H1 (cell line): ENCODE measurements at regions not wholly inside any gene's neighbourhood (a gene's known extent, or its start where the extent isn't known, plus 50 kb on each side); places are given as distances from the start of the nearest gene placed in this dataset.

Experiments
- CTCF ChIA-PET: fragments of 300-600 bp; sonication (Branson Sonifier 250); formaldehyde crosslinking; loops from one replicate; lab custom pipeline; 2021; ENCODE audit not compliant: partially characterized antibody; lab: Charles Lee
- POLR2A ChIA-PET: fragments of 300-600 bp; sonication (Branson Sonifier 250); formaldehyde crosslinking; loops from one replicate; lab custom pipeline; 2021; ENCODE audit warnings: inconsistent platforms; ENCODE audit not compliant: partially characterized antibody; lab: Charles Lee
- DNase-seq, 2 experiments: peaks; one replicate each; pipeline versions ENCODE4 v3.0.0 to v3.0.0-alpha.2; 2010 to 2022; ENCODE audit warnings: low spot score in 2 of 2, low read depth in 1 of 2, mixed read lengths in 1 of 2
- FAIRE-seq: peaks from 2 replicates; lab custom pipeline; 2011; peaks lifted over from hg19 to GRCh38; lab: Jason Lieb, UNC
- H2AFZ ChIP-seq: 2 replicates; pipeline ENCODE4 v1.8.1; 2012; ENCODE audit warnings: low read length, inconsistent platforms
- H2AK5ac ChIP-seq: 2 replicates; pipeline ENCODE4 v1.6.1; 2013; ENCODE audit warnings: low read depth, low read length
- H2BK120ac ChIP-seq: replicated peaks from 2 replicates; pipeline ENCODE3; 2013; ENCODE audit warnings: low read depth, low read length, inconsistent platforms
- H2BK12ac ChIP-seq: 2 replicates; pipeline ENCODE4 v1.6.1; 2013; ENCODE audit warnings: low read depth, low read length
- H2BK15ac ChIP-seq: 2 replicates; pipeline ENCODE4 v1.6.1; 2013; ENCODE audit warnings: low read length
- H2BK20ac ChIP-seq: 2 replicates; pipeline ENCODE4 v1.6.1; 2013; ENCODE audit warnings: low read length
- H2BK5ac ChIP-seq: 2 replicates; pipeline ENCODE4 v1.6.1; 2013; ENCODE audit warnings: low read depth, low read length
- H3K14ac ChIP-seq: 2 replicates; pipeline ENCODE4 v1.6.1; 2013; ENCODE audit warnings: inconsistent platforms; ENCODE audit not compliant: insufficient read length
- H3K18ac ChIP-seq: 2 replicates; pipeline ENCODE4 v1.6.1; 2013; ENCODE audit warnings: low read length; ENCODE audit errors: extremely low read depth
- H3K23ac ChIP-seq: 2 replicates; pipeline ENCODE4 v1.6.1; 2013; ENCODE audit warnings: inconsistent platforms; ENCODE audit not compliant: insufficient read length
- H3K23me2 ChIP-seq: 2 replicates; pipeline ENCODE4 v1.6.1; 2013; ENCODE audit warnings: low read depth, low read length
- H3K27ac ChIP-seq: 2 replicates; pipeline ENCODE4 v1.6.1; 2011; ENCODE audit warnings: low read depth, low read length, inconsistent platforms
- H3K27me3 ChIP-seq, 4 experiments: replicated peaks in 1 of 4; 1 replicate in 1 of 4; 2 replicates in 3 of 4; pipeline versions ENCODE4 v1.6.1 to v1.8.1; 2011 to 2013; ENCODE audit warnings: low read length in 3 of 4, mild to moderate bottlenecking in 3 of 4, inconsistent platforms in 2 of 4, mixed read lengths in 2 of 4, moderate library complexity in 1 of 4; ENCODE audit not compliant: control insufficient read depth in 3 of 4, insufficient read depth in 3 of 4; ENCODE audit errors: extremely low read depth in 1 of 4
- H3K36me3 ChIP-seq, 4 experiments: 2 replicates each; pipeline versions ENCODE4 v1.6.1 to v1.8.1; 2011 to 2013; ENCODE audit warnings: mild to moderate bottlenecking in 4 of 4, low read length in 3 of 4, moderate library complexity in 2 of 4, control low read depth in 1 of 4, inconsistent platforms in 1 of 4; ENCODE audit not compliant: insufficient read depth in 4 of 4, control insufficient read depth in 2 of 4
- H3K4ac ChIP-seq: replicated peaks from 2 replicates; pipeline ENCODE3; 2013; ENCODE audit warnings: low read length, low read depth, mixed read lengths, inconsistent platforms; ENCODE audit not compliant: insufficient read length
- H3K4me1 ChIP-seq, 4 experiments: replicated peaks in 1 of 4; 1 replicate in 1 of 4; 2 replicates in 3 of 4; pipeline versions ENCODE4 v1.6.1 to v1.8.1; 2011 to 2013; ENCODE audit warnings: low read length in 3 of 4, inconsistent platforms in 2 of 4, mixed read lengths in 1 of 4; ENCODE audit not compliant: insufficient read depth in 4 of 4, control insufficient read depth in 3 of 4
- H3K4me2 ChIP-seq, 2 experiments: 2 replicates each; pipeline versions ENCODE4 v1.6.1 to v1.8.1; 2011 to 2013; ENCODE audit warnings: low read depth in 2 of 2, low read length in 2 of 2, control low read depth in 1 of 2, inconsistent platforms in 1 of 2, mild to moderate bottlenecking in 1 of 2; ENCODE audit not compliant: insufficient read depth in 1 of 2
- H3K4me3 ChIP-seq, 4 experiments: fragments of 200-600, 300-600 bp in 1 of 4; sonication (generic), shearing (Covaris generic), sonication (Bioruptor Twin) in 1 of 4; 2 replicates each; pipeline versions ENCODE4 v1.5.1 to v1.8.1; 2011 to 2016; ENCODE audit warnings: low read length in 4 of 4, low read depth in 3 of 4, control low read depth in 2 of 4, inconsistent platforms in 2 of 4, mild to moderate bottlenecking in 2 of 4, mixed read lengths in 1 of 4, moderate library complexity in 1 of 4; ENCODE audit not compliant: insufficient read depth in 2 of 4; ENCODE audit errors: extremely low read depth in 1 of 4
- H3K56ac ChIP-seq: replicated peaks from 2 replicates; pipeline ENCODE3; 2013; ENCODE audit warnings: low read depth, mild to moderate bottlenecking, mixed read lengths, low read length, inconsistent platforms; ENCODE audit not compliant: insufficient read length
- H3K79me1 ChIP-seq: 2 replicates; pipeline ENCODE4 v1.6.1; 2013; ENCODE audit warnings: low read depth, low read length, control low read depth
- H3K79me2 ChIP-seq, 2 experiments: 2 replicates each; pipeline versions ENCODE4 v1.6.1 to v1.8.1; 2012 to 2013; ENCODE audit warnings: low read length in 2 of 2, mild to moderate bottlenecking in 2 of 2, inconsistent platforms in 1 of 2; ENCODE audit not compliant: insufficient read depth in 2 of 2, control insufficient read depth in 1 of 2
- H3K9ac ChIP-seq, 4 experiments: replicated peaks in 1 of 4; 1 replicate in 1 of 4; 2 replicates in 3 of 4; pipeline versions ENCODE4 v1.6.1 to v1.8.1; 2011 to 2013; ENCODE audit warnings: low read depth in 3 of 4, low read length in 3 of 4, control low read depth in 2 of 4, mild to moderate bottlenecking in 2 of 4, moderate library complexity in 2 of 4, inconsistent platforms in 1 of 4; ENCODE audit errors: extremely low read depth in 1 of 4
- H3K9me3 ChIP-seq, 2 experiments: 2 replicates each; pipeline versions ENCODE4 v1.6.1 to v1.8.1; 2012 to 2013; ENCODE audit warnings: mild to moderate bottlenecking in 2 of 2, moderate library complexity in 2 of 2, control low read depth in 1 of 2, inconsistent platforms in 1 of 2, low read depth in 1 of 2, low read length in 1 of 2, mixed read lengths in 1 of 2; ENCODE audit not compliant: insufficient read depth in 2 of 2
- H4K20me1 ChIP-seq, 2 experiments: replicated peaks in 1 of 2; 2 replicates each; pipeline versions ENCODE3 to v1.8.1; 2011 to 2013; ENCODE audit warnings: inconsistent platforms in 2 of 2, low read length in 2 of 2, mild to moderate bottlenecking in 1 of 2; ENCODE audit not compliant: insufficient read depth in 2 of 2, control insufficient read depth in 1 of 2
- H4K5ac ChIP-seq: 2 replicates; pipeline ENCODE4 v1.6.1; 2013; ENCODE audit warnings: low read length, low read depth, mixed read lengths, inconsistent platforms; ENCODE audit not compliant: insufficient read length
- H4K8ac ChIP-seq: 2 replicates; pipeline ENCODE4 v1.8.0; 2013; ENCODE audit warnings: mild to moderate bottlenecking, moderate library complexity, low read length, inconsistent platforms; ENCODE audit not compliant: insufficient read depth; ENCODE audit errors: extremely low read depth
- H4K91ac ChIP-seq: replicated peaks from 2 replicates; pipeline ENCODE3; 2013; ENCODE audit warnings: low read length, mixed read lengths, inconsistent platforms; ENCODE audit not compliant: insufficient read length
- ATF2 ChIP-seq: IDR thresholded peaks from 2 replicates; pipeline ENCODE4 v1.6.1; 2012; ENCODE audit warnings: low read length, inconsistent platforms
- KDM5A ChIP-seq: fragments of 200-600 bp; IDR thresholded peaks from 2 replicates; pipeline ENCODE4 v1.7.1; 2012; ENCODE audit warnings: mild to moderate bottlenecking, low read length, inconsistent platforms, mixed read lengths
- NRF1 ChIP-seq: IDR thresholded peaks from 2 replicates; pipeline ENCODE4 v1.6.1; 2011; ENCODE audit warnings: mild to moderate bottlenecking, low read depth, low read length, improper control_type of control experiment
- TBP ChIP-seq: IDR thresholded peaks from 2 replicates; pipeline ENCODE4 v1.6.1; 2011; ENCODE audit warnings: low read depth, low read length, improper control_type of control experiment
- TCF12 ChIP-seq: IDR thresholded peaks from 2 replicates; pipeline ENCODE4 v1.6.1; 2011; ENCODE audit warnings: low read depth, mild to moderate bottlenecking, low read length
- WGBS, 2 experiments: shearing (Covaris generic) in 1 of 2; methylation state at CpG; one replicate each; pipeline versions ENCODE4 v1.1.6 to v1.1.7; 2013 to 2015; ENCODE audit warnings: low lambda C conversion rate in 2 of 2, mixed read lengths in 2 of 2, inconsistent platforms in 1 of 2, low coverage in 1 of 2, missing lambda C conversion rate in 1 of 2; ENCODE audit not compliant: insufficient replicate concordance in 2 of 2, insufficient coverage in 1 of 2, insufficient read length in 1 of 2; ENCODE audit errors: extremely low coverage in 1 of 2, missing lambda C conversion rate in 1 of 2; 5-methylcytosine and 5-hydroxymethylcytosine counted together

DNA sequence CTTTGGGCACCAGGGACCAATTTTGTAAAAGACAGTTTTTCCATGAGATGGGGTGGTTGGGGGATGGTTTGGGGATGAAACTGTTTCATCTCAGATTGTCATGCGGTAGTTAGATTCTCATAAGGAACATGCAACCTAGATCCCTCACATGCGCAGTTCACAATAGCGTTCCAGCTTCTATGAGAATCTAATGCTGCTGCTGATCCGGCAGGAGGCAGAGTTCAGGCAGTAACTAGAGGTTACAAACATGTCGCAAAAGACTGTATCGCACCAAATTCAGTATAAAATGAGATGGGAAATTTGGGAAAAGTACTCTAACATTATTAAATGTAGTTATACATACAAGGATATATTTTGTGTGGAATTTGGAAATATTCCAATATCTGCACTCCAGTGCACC is 213.2 kb upstream of the LRFN5 start (continued):
- TF ChIP-seq KDM5A, result no peak

- H2AK5ac ChIP-seq, result no peak overlapping the region
- no peak overlapping the region for H4K8ac ChIP-seq
- no peak overlapping the region for H3K14ac ChIP-seq
- H3K4me2 ChIP-seq, result no peak overlapping the region
- H4K5ac ChIP-seq, result no peak overlapping the region
- no peak overlapping the region for H2BK20ac ChIP-seq
- H3K4me3 ChIP-seq, result no peak overlapping the region
- DNase-seq, result no peak
- H3K9ac ChIP-seq, result no peak overlapping the region
- no peak overlapping the region for H2BK120ac ChIP-seq
- CTCF ChIA-PET, result interaction anchor here (1.0 to 1.1 kb wide), 2 partner anchors 111 kb away, joined by 3 read pairs; no protein-coding TSS in a partner anchor
- no peaks in the 10 kb centered on the region for H4K20me1 ChIP-seq
- H2AFZ ChIP-seq, result no peak overlapping the region
- 91% methylated on average over 6 of the region's 6 CpGs; no CpG with 5 or more reads in 1 of the 2 experiments for WGBS, 2 experiments
- no peak overlapping the region for H3K23ac ChIP-seq
- no peak overlapping the region for H3K18ac ChIP-seq
- no peaks in the 10 kb centered on the region for H3K23me2 ChIP-seq
- no peaks in the 10 kb centered on the region for H3K36me3 ChIP-seq
- no peak overlapping the region for H4K91ac ChIP-seq
- no peak overlapping the region for H3K4ac ChIP-seq
- H3K27me3 ChIP-seq, result no peaks in the 10 kb centered on the region
- no peaks in the 10 kb centered on the region for H3K79me1 ChIP-seq
- no peaks in the 10 kb centered on the region for H3K9me3 ChIP-seq
- H3K27ac ChIP-seq, result no peak overlapping the region
- FAIRE-seq, result no peak
- POLR2A ChIA-PET, result no interaction called here
- H3K4me1 ChIP-seq, result no peaks in the 10 kb centered on the region
- H3K56ac ChIP-seq, result no peak overlapping the region
- TF ChIP-seq ATF2 (no peak), TCF12 (no peak), TBP (no peak), NRF1 (no peak)
- no peak overlapping the region for H2BK5ac ChIP-seq
- no peak overlapping the region for H2BK12ac ChIP-seq
- H2BK15ac ChIP-seq, result no peak overlapping the region
- H3K79me2 ChIP-seq, result no peaks in the 10 kb centered on the region
Observed at GRCh38 chr14:41392226-41392625, 214.4 kb upstream of the LRFN5 start.
